Activated CD8-positive, alpha-beta memory T cell treated with anti-CD3 and anti-CD28 coated beads, Interleukin-2, amount 50 U/mL, for 48 hours (primary cell): ENCODE measurements at regions not wholly inside any gene's neighbourhood (a gene's known extent, or its start where the extent isn't known, plus 50 kb on each side); places are given as distances from the start of the nearest gene placed in this dataset.

Experiments used
- DNase-seq: peaks from one replicate; pipeline ENCODE4 v3.0.0-alpha.2; 2020

GRCh38 chr3:181764544-181764943 is 52.8 kb downstream of the SOX2 start:
- DNase-seq, result no peak

- no peak for DNase-seq
Observed at GRCh38 chr3:181770296-181770695, 58.6 kb downstream of the SOX2 start.

GRCh38 chr3:181771120-181771519 is 59.4 kb downstream of the SOX2 start:
- no peak for DNase-seq

GRCh38 chr3:181772166-181772565 is 60.4 kb downstream of the SOX2 start:
- no peak for DNase-seq

- no peak for DNase-seq
Observed at GRCh38 chr3:181773921-181774320, 62.2 kb downstream of the SOX2 start.

GRCh38 chr3:181782306-181782954 is 70.7 kb downstream of the SOX2 start:
- no peak for DNase-seq

- no peak for DNase-seq
Observed at GRCh38 chr3:181790561-181790960, 78.8 kb downstream of the SOX2 start.

GRCh38 chr3:181791056-181791955 is 79.6 kb downstream of the SOX2 start:
- DNase-seq, result no peak

GRCh38 chr3:181793006-181793405 is 81.3 kb downstream of the SOX2 start:
- no peak for DNase-seq

- no peak for DNase-seq
Observed at GRCh38 chr3:181794011-181794790, 82.5 kb downstream of the SOX2 start.

GRCh38 chr3:181796641-181797040 is 84.9 kb downstream of the SOX2 start:
- no peak for DNase-seq

GRCh38 chr3:181797431-181797830 is 85.7 kb downstream of the SOX2 start:
- no peak for DNase-seq

GRCh38 chr3:181805703-181806102 is 94.0 kb downstream of the SOX2 start:
- no peak for DNase-seq

- DNase-seq, result no peak
Observed at GRCh38 chr3:181808053-181808452, 96.3 kb downstream of the SOX2 start.

- DNase-seq, result no peak
Observed at GRCh38 chr3:181823716-181824115, 112.0 kb downstream of the SOX2 start.

- no peak for DNase-seq
Observed at GRCh38 chr3:181824961-181825360, 113.2 kb downstream of the SOX2 start.

- no peak for DNase-seq
Observed at GRCh38 chr3:181839039-181839915, 127.6 kb downstream of the SOX2 start.

GRCh38 chr3:181839916-181840297 is 128.2 kb downstream of the SOX2 start:
- DNase-seq, result no peak

GRCh38 chr3:181844211-181844610 is 132.5 kb downstream of the SOX2 start:
- no peak for DNase-seq

GRCh38 chr3:181847276-181847675 is 135.6 kb downstream of the SOX2 start:
- DNase-seq, result no peak

GRCh38 chr3:181851063-181851462 is 139.3 kb downstream of the SOX2 start:
- no peak for DNase-seq

GRCh38 chr3:181855825-181856224 is 144.1 kb downstream of the SOX2 start:
- DNase-seq, result no peak

GRCh38 chr3:181859518-181859917 is 147.8 kb downstream of the SOX2 start:
- DNase-seq, result no peak
